Stomach (tissue), 4 donors: ENCODE measurements at regions not wholly inside any gene's neighbourhood (a gene's known extent, or its start where the extent isn't known, plus 50 kb on each side); places are given as distances from the start of the nearest gene placed in this dataset.
"Not testable (repeated sequence)": the region's sequence is repeated elsewhere in the genome, so short reads cannot be mapped to it uniquely, and the experiment has no call there.

Source experiments
- EP300 ChIP-seq: sonication (generic); formaldehyde crosslinking; IDR thresholded peaks from one replicate; pipeline ENCODE4 v1.6.1; 2017; ENCODE audit warnings: antibody characterized with exemption
- POLR2A ChIP-seq, 4 donors: fragments of 450-650 bp; IDR thresholded peaks; one replicate each; pipeline ENCODE4 v1.6.1; 2016; ENCODE audit warnings: antibody characterized with exemption in 4 of 4, control low read depth in 2 of 4, mild to moderate bottlenecking in 1 of 4, moderate library complexity in 1 of 4
- POLR2AphosphoS5 ChIP-seq, 3 donors: sonication (generic); formaldehyde crosslinking; IDR thresholded peaks; one replicate each; pipeline ENCODE4 v1.6.1; 2016; ENCODE audit warnings: antibody characterized with exemption in 3 of 3
- TF ChIP-seq, protein P1 (sequence below), 7 experiments: fragments of 450-650 bp in 4 of 7; fragments of 200-600 bp in 3 of 7; sonication (generic) in 3 of 7; IDR thresholded peaks; one replicate each; pipeline ENCODE4 v1.5.1; 2016 to 2019; ENCODE audit warnings: antibody characterized with exemption in 7 of 7, control low read depth in 2 of 7, mild to moderate bottlenecking in 1 of 7

DNA sequence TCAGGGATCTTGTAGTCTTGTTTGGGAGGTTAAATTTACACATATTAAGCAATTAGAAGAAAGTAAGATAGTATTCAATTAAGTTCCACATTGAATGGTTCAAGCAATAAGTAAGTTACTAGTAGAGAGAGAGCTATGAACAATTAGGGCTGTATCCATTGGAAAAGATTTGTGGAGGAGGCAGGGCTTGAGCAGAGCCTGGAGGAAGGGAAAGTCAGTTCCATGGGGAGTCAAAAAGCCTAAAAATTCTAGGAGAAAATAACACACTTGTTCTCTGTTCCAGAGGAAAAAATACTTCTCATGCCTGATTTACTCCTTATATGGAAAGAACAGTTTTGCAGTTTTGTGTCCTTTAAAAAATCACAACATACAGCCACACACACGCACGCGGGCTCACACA is 730.0 kb downstream of the PRIM2 start:
- TF ChIP-seq, protein P1, sequence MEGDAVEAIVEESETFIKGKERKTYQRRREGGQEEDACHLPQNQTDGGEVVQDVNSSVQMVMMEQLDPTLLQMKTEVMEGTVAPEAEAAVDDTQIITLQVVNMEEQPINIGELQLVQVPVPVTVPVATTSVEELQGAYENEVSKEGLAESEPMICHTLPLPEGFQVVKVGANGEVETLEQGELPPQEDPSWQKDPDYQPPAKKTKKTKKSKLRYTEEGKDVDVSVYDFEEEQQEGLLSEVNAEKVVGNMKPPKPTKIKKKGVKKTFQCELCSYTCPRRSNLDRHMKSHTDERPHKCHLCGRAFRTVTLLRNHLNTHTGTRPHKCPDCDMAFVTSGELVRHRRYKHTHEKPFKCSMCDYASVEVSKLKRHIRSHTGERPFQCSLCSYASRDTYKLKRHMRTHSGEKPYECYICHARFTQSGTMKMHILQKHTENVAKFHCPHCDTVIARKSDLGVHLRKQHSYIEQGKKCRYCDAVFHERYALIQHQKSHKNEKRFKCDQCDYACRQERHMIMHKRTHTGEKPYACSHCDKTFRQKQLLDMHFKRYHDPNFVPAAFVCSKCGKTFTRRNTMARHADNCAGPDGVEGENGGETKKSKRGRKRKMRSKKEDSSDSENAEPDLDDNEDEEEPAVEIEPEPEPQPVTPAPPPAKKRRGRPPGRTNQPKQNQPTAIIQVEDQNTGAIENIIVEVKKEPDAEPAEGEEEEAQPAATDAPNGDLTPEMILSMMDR (IDR thresholded peaks at IDR 0.05): not testable (repeated sequence)
- TF ChIP-seq POLR2A (IDR thresholded peaks at IDR 0.05); EP300; POLR2AphosphoS5 (IDR thresholded peaks at IDR 0.05): not testable (repeated sequence)
